Esophagus muscularis mucosa (tissue), 4 donors: ENCODE measurements at regions not wholly inside any gene's neighbourhood (a gene's known extent, or its start where the extent isn't known, plus 50 kb on each side); places are given as distances from the start of the nearest gene placed in this dataset.

Source experiments
- DNase-seq: peaks from one replicate; pipeline ENCODE4 v3.0.0-alpha.2; 2017; ENCODE audit errors: extremely low spot score
- H3K27ac ChIP-seq, 4 donors: fragments of 200-600 bp; sonication (generic); replicated peaks in 1 of 4; 1 replicate in 3 of 4; 2 replicates in 1 of 4; pipeline ENCODE4 v1.5.1; 2016 to 2019; ENCODE audit warnings: mild to moderate bottlenecking in 1 of 4
- H3K27me3 ChIP-seq, 4 donors: fragments of 200-600 bp; sonication (generic); one replicate each; pipeline versions ENCODE4 v1.5.1 to v1.6.0; 2016 to 2019
- H3K36me3 ChIP-seq, 4 donors: fragments of 200-600 bp; sonication (generic); one replicate each; pipeline ENCODE4 v1.5.1; 2016 to 2019
- H3K4me1 ChIP-seq, 4 donors: fragments of 200-600 bp; sonication (generic); one replicate each; pipeline ENCODE4 v1.5.1; 2016 to 2019
- H3K4me3 ChIP-seq, 4 donors: fragments of 200-600 bp; sonication (generic); 1 replicate in 2 of 4; 2 replicates in 2 of 4; pipeline ENCODE4 v1.5.1; 2016 to 2019; ENCODE audit warnings: mild to moderate bottlenecking in 4 of 4, moderate library complexity in 1 of 4
- H3K9me3 ChIP-seq, 4 donors: fragments of 200-600 bp; sonication (generic); 1 replicate in 3 of 4; 2 replicates in 1 of 4; pipeline ENCODE4 v1.5.1; 2016 to 2019
- EP300 ChIP-seq: sonication (generic); formaldehyde crosslinking; IDR thresholded peaks from one replicate; pipeline ENCODE4 v1.6.1; 2017; ENCODE audit warnings: antibody characterized with exemption
- POLR2A ChIP-seq: fragments of 450-650 bp; IDR thresholded peaks from one replicate; pipeline ENCODE4 v1.6.1; 2017; ENCODE audit warnings: antibody characterized with exemption, moderate library complexity, mild to moderate bottlenecking, low read depth
- POLR2AphosphoS5 ChIP-seq, 2 donors: sonication (generic); formaldehyde crosslinking; IDR thresholded peaks; one replicate each; pipeline ENCODE4 v1.6.1; 2017; ENCODE audit warnings: antibody characterized with exemption in 2 of 2
- WGBS: methylation state at CpG from one replicate; pipeline ENCODE4 v1.1.5; 2018; 5-methylcytosine and 5-hydroxymethylcytosine counted together
- intact Hi-C: fragments of 100-400 bp; cut with DNase I; formaldehyde crosslinking; loops from one replicate; pipeline ENCODE4 v1.15.1; 2023
- TF ChIP-seq, protein P1 (sequence below), 3 experiments: fragments of 200-600 bp in 2 of 3; fragments of 450-650 bp in 1 of 3; sonication (generic) in 2 of 3; IDR thresholded peaks; one replicate each; pipeline ENCODE4 v1.5.1; 2017 to 2019; ENCODE audit warnings: antibody characterized with exemption in 3 of 3, mild to moderate bottlenecking in 2 of 3, moderate library complexity in 1 of 3

DNA sequence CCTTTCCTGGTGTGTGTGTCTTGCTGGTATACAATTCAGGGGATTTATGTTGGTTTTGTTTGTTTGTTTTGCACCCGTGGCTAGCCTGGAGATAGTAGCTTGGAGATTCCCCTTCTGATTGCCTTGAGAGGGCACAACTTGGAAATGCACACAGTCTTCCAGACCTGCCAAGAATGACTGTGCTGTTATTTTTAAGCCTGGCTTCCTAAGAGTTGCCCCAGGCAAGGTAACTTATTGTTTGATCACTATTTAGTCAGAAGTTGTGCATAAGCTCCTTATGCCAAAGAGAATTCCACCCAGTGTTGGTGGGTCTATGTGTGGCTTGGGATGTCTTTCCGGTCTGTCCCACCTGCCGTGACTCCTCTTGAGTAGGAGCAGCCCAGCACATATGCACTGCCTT is 421.9 kb upstream of the KCNN2 start:
- Histone ChIP-seq H3K4me3 (no peak overlapping the region), H3K27ac (no peak overlapping the region), H3K27me3 (no peaks in the 10 kb centered on the region), H3K4me1 (no peaks in the 10 kb centered on the region), H3K9me3 (no peaks in the 10 kb centered on the region), H3K36me3 (no peaks in the 10 kb centered on the region)
- 66% methylated on average over 3 of the region's 3 CpGs for WGBS
- intact Hi-C loops: no loop called here
- DNase-seq: no peak
- TF ChIP-seq, protein P1, sequence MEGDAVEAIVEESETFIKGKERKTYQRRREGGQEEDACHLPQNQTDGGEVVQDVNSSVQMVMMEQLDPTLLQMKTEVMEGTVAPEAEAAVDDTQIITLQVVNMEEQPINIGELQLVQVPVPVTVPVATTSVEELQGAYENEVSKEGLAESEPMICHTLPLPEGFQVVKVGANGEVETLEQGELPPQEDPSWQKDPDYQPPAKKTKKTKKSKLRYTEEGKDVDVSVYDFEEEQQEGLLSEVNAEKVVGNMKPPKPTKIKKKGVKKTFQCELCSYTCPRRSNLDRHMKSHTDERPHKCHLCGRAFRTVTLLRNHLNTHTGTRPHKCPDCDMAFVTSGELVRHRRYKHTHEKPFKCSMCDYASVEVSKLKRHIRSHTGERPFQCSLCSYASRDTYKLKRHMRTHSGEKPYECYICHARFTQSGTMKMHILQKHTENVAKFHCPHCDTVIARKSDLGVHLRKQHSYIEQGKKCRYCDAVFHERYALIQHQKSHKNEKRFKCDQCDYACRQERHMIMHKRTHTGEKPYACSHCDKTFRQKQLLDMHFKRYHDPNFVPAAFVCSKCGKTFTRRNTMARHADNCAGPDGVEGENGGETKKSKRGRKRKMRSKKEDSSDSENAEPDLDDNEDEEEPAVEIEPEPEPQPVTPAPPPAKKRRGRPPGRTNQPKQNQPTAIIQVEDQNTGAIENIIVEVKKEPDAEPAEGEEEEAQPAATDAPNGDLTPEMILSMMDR (IDR thresholded peaks at IDR 0.05): no peak
- TF ChIP-seq EP300: no peak
- TF ChIP-seq POLR2A: no peak
- no peak for TF ChIP-seq POLR2AphosphoS5 (IDR thresholded peaks at IDR 0.05)

DNA sequence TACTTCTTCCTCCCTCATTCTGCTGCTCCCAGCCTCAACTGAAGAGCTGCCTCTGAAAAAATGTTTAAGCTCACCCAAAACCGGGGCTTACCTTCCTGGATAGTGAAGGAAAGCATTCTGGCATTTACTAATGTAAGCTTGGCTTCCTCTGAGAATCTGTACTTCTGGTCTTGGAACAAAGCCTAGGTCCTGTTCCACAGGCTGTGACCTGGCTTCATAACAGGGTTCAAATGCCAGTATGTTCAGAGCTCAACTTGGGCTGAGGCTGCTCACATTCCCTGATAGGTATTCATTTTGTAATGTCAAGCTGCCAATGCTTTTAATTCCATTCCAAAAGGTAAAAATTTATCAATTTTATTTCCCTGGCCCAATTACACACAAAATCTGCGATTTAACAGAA is 411.7 kb upstream of the KCNN2 start:
- DNase-seq: no peak
- WGBS: 33% methylated on average over 2 of the region's 2 CpGs

DNA sequence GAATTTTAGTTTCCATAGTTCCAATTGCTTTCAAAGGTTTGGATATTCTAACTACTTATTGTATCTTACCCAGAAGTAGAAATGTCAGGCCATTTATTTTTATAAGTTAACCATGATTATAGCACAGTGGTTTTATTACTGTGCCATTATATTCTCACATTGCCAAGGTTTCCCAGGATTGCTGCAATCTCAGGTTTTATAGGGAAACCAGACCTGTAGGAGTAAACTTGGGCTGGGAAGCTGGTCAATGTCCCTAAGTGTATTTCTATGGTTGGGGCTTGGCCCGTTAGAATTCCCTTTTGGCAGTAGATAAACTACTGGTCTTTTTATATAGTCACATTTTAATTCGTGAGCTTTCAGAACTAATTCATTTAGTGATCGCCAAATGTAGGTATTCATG is 396.6 kb upstream of the KCNN2 start:
- Histone ChIP-seq H3K4me3 (no peak overlapping the region), H3K9me3 (peaks cover 0 to 3% (median 0%) of the 10 kb centered on the region in 4 donors), H3K36me3 (no peaks in the 10 kb centered on the region), H3K27me3 (no peaks in the 10 kb centered on the region), H3K4me1 (no peaks in the 10 kb centered on the region), H3K27ac (no peak overlapping the region)
- intact Hi-C loops: no loop called here
- no peak for DNase-seq
- TF ChIP-seq POLR2AphosphoS5 (IDR thresholded peaks at IDR 0.05): no peak
- no peak for TF ChIP-seq EP300
- TF ChIP-seq, protein P1 (IDR thresholded peaks at IDR 0.05): no peak
- no peak for TF ChIP-seq POLR2A
- WGBS: 83% methylated on average over 3 of the region's 3 CpGs

More for the DNA sequence above, 411.7 kb upstream of the KCNN2 start:
- Histone ChIP-seq H3K36me3 (no peaks in the 10 kb centered on the region), H3K9me3 (no peaks in the 10 kb centered on the region), H3K27me3 (no peaks in the 10 kb centered on the region), H3K4me3 (no peak overlapping the region), H3K4me1 (peaks cover 0 to 10% (median 7%) of the 10 kb centered on the region in 4 donors), H3K27ac (no peak overlapping the region)
- TF ChIP-seq EP300: no peak
- no peak for TF ChIP-seq POLR2A
- intact Hi-C loops: no loop called here

DNA sequence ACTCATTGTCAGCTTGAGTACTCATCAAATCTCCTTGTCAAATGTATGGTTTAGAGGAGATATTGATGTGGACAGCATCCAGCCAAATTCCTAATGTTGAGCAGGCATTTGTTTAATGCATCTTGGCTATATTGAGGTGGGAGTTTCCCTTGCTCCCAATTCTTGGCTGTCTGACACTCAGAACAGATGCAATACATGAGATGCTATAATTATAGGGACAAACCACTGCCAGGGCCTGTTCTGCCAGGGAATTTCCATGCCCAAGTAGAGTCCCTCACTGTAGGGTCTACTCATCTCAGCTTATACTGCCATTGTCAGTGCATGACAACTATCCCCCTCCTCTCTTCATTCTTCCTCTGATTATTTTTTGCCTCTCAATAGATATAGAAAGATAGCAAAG is 392.0 kb upstream of the KCNN2 start:
- TF ChIP-seq POLR2AphosphoS5 (IDR thresholded peaks at IDR 0.05) (no peak), EP300 (no peak)
- intact Hi-C loops: no loop called here
- no peak overlapping the region for H3K27ac ChIP-seq
- no peaks in the 10 kb centered on the region for H3K27me3 ChIP-seq
- no peak overlapping the region for H3K4me3 ChIP-seq
- no peaks in the 10 kb centered on the region for H3K36me3 ChIP-seq
- no peak for DNase-seq
- H3K9me3 ChIP-seq: no peaks in the 10 kb centered on the region
- H3K4me1 ChIP-seq: no peaks in the 10 kb centered on the region

DNA sequence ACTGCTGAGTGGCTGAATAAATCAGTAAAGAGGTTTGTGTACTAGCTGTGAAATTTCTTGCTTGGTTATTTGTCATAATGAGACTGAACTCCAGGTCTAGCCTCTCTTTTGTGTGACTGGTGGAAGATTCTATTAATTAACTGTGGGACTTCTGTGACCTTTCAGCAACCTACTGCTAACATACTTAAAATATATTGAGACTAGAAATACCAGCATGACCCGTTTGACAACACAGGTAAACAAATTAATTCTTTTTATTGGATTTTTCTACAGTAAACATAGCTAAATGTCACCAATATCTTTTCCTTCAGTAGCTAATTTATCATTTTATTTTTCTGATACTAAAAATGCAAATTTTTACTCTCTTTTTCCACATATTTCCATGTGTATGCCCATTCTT is 390.4 kb upstream of the KCNN2 start:
- Histone ChIP-seq H3K4me1 (no peaks in the 10 kb centered on the region), H3K27ac (no peak overlapping the region), H3K4me3 (no peak overlapping the region), H3K27me3 (no peaks in the 10 kb centered on the region), H3K36me3 (no peaks in the 10 kb centered on the region), H3K9me3 (no peaks in the 10 kb centered on the region)
- intact Hi-C loops: no loop called here
- 64% methylated on average over 1 of the region's 1 CpG for WGBS
- TF ChIP-seq, protein P1 (IDR thresholded peaks at IDR 0.05): no peak
- TF ChIP-seq POLR2AphosphoS5 (IDR thresholded peaks at IDR 0.05) (no peak), EP300 (no peak), POLR2A (no peak)
- no peak for DNase-seq

DNA sequence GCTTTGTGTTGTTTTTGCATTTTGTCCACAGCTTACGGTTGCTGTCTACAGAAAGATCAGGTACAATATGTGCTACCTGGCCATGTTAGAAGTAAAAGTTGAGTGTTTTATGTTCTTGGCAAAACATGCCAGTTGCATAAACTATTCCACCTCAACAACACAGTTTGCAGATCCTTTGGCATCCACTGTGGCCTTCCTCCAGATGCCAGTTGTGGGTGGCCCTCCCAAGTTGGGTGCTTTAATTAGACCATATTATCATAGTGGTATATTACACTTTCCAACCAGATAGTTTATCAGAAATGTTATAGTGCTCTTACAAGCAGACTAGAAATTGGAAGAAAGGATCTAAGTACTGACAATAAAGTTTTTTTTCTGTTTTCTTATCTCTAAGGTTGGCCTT is 386.9 kb upstream of the KCNN2 start:
- H3K27ac ChIP-seq: no peak overlapping the region
- no peaks in the 10 kb centered on the region for H3K36me3 ChIP-seq
- H3K4me1 ChIP-seq: no peaks in the 10 kb centered on the region
- H3K27me3 ChIP-seq: no peaks in the 10 kb centered on the region
- WGBS: 96% methylated on average over 1 of the region's 1 CpG
- DNase-seq: no peak
- intact Hi-C loops: no loop called here
- H3K9me3 ChIP-seq: no peaks in the 10 kb centered on the region
- TF ChIP-seq POLR2A: no peak
- TF ChIP-seq POLR2AphosphoS5 (IDR thresholded peaks at IDR 0.05): no peak
- TF ChIP-seq, protein P1 (IDR thresholded peaks at IDR 0.05): no peak
- no peak overlapping the region for H3K4me3 ChIP-seq
